HepG2 (cell line): ENCODE measurements at regions not wholly inside any gene's neighbourhood (a gene's known extent, or its start where the extent isn't known, plus 50 kb on each side); places are given as distances from the start of the nearest gene placed in this dataset.

ENCODE experiments used
- ATAC-seq: fragments of 200-7000 bp; cut with Tn5 transposase; 3 replicates; pipeline ENCODE4 v1.9.1; 2020; ENCODE audit warnings: mild to moderate bottlenecking, moderate library complexity
- BruUV-seq: library from RNA; stranded (reverse); fragments of 400-500 nt; replicated peaks from 2 replicates; lab custom pipeline; 2021; lab: Mats Ljungman, UMichigan
- CTCF ChIA-PET: fragments of 300-600 bp; formaldehyde crosslinking; extraction: SDS; loops from one replicate; lab custom pipeline; 2021; ENCODE audit warnings: low total read pairs, inconsistent platforms, low intra/inter-chr PET ratio; lab: Yijun Ruan, JAX
- POLR2A ChIA-PET: fragments of 350-600 bp; sonication (Branson Sonifier 250); formaldehyde crosslinking; loops from one replicate; lab custom pipeline; 2020; ENCODE audit warnings: antibody characterized with exemption, inconsistent platforms; lab: Yijun Ruan, JAX
- DNase-seq: peaks from one replicate; pipeline ENCODE4 v3.0.0-alpha.2; 2015; ENCODE audit warnings: low spot score
- FAIRE-seq: peaks from 3 replicates; lab custom pipeline; 2011; peaks lifted over from hg19 to GRCh38; lab: Jason Lieb, UNC
- H2AFZ ChIP-seq: one replicate; pipeline ENCODE4 v1.6.1; 2011; ENCODE audit warnings: low read length, inconsistent platforms
- H3K27ac ChIP-seq: fragments of 300-600 bp; 3 replicates; pipeline ENCODE4 v1.8.0; 2011; ENCODE audit warnings: mixed run types, mild to moderate bottlenecking, mixed read lengths, low read length, inconsistent platforms; ENCODE audit not compliant: insufficient read depth; ENCODE audit errors: extremely low read length
- H3K27me3 ChIP-seq, 2 experiments: fragments of 200-600 bp in 1 of 2; 2 replicates in 1 of 2; 3 replicates in 1 of 2; pipeline versions ENCODE4 v1.6.0 to v1.8.0; 2011; ENCODE audit warnings: low read length in 2 of 2, mild to moderate bottlenecking in 2 of 2, moderate library complexity in 2 of 2, inconsistent platforms in 1 of 2; ENCODE audit not compliant: insufficient read depth in 2 of 2, control insufficient read depth in 1 of 2
- H3K36me3 ChIP-seq, 2 experiments: fragments of 200-600 bp in 1 of 2; replicated peaks in 1 of 2; 2 replicates in 1 of 2; 3 replicates in 1 of 2; pipeline versions ENCODE4 v1.5.1 to v1.8.0; 2011; ENCODE audit warnings: low read length in 2 of 2, inconsistent platforms in 1 of 2; ENCODE audit not compliant: insufficient read depth in 2 of 2, control insufficient read depth in 1 of 2
- H3K4me1 ChIP-seq: 2 replicates; pipeline ENCODE4 v1.5.1; 2012; ENCODE audit warnings: low read length, inconsistent platforms; ENCODE audit not compliant: insufficient read depth
- H3K4me2 ChIP-seq: 2 replicates; pipeline ENCODE4 v1.6.0; 2011; ENCODE audit warnings: low read depth, low read length, inconsistent platforms
- H3K4me3 ChIP-seq, 3 experiments: fragments of 200-600 bp in 1 of 3; sonication (generic), shearing (Covaris generic) in 1 of 3; replicated peaks in 1 of 3; 2 replicates each; pipeline ENCODE4 v1.5.1; 2011 to 2016; ENCODE audit warnings: low read length in 3 of 3, inconsistent platforms in 2 of 3, low read depth in 2 of 3, mild to moderate bottlenecking in 2 of 3, control low read depth in 1 of 3, mixed read lengths in 1 of 3; ENCODE audit not compliant: insufficient read depth in 1 of 3
- H3K79me2 ChIP-seq: one replicate; pipeline ENCODE4 v1.6.1; 2011; ENCODE audit warnings: low read length, inconsistent platforms; ENCODE audit not compliant: insufficient read depth
- H3K9ac ChIP-seq: 2 replicates; pipeline ENCODE4 v1.6.0; 2011; ENCODE audit warnings: mild to moderate bottlenecking, low read depth, low read length, inconsistent platforms; ENCODE audit not compliant: insufficient read depth
- H3K9me3 ChIP-seq: 2 replicates; pipeline ENCODE4 v1.5.1; 2012; ENCODE audit warnings: mild to moderate bottlenecking, low read length
- H4K20me1 ChIP-seq: 2 replicates; pipeline ENCODE4 v1.6.0; 2011; ENCODE audit warnings: inconsistent platforms, mild to moderate bottlenecking, low read length, moderate library complexity; ENCODE audit not compliant: insufficient read depth
- AKNA ChIP-seq: sonication (generic); formaldehyde crosslinking; IDR thresholded peaks from 2 replicates; pipeline ENCODE4 v1.4.0; 2020; ENCODE audit warnings: missing genetic modification reagents, borderline replicate concordance
- ARHGAP35 ChIP-seq: sonication (generic); formaldehyde crosslinking; IDR thresholded peaks from 2 replicates; pipeline ENCODE4 v1.9.0; 2022; ENCODE audit warnings: mild to moderate bottlenecking, inconsistent platforms, moderate library complexity, missing genetic modification reagents, borderline replicate concordance
- BORCS8-MEF2B ChIP-seq: sonication (generic); formaldehyde crosslinking; IDR thresholded peaks from 2 replicates; pipeline ENCODE4 v1.8.0; 2022; ENCODE audit warnings: mild to moderate bottlenecking, missing genetic modification reagents
- ETV5 ChIP-seq: IDR thresholded peaks from 2 replicates; pipeline ENCODE4 v1.6.1; 2018; ENCODE audit warnings: missing biosample characterization, missing genetic modification reagents, inconsistent platforms, borderline replicate concordance
- FOSL1 ChIP-seq: sonication (generic); formaldehyde crosslinking; IDR thresholded peaks from 2 replicates; pipeline ENCODE4 v1.9.0; 2021; ENCODE audit warnings: missing genetic modification reagents, borderline replicate concordance
- FOXK1 ChIP-seq: sonication (generic); formaldehyde crosslinking; IDR thresholded peaks from 2 replicates; pipeline ENCODE4 v1.4.0; 2020; ENCODE audit warnings: low read depth, missing genetic modification reagents, borderline replicate concordance
- FOXM1 ChIP-seq: sonication (generic); formaldehyde crosslinking; IDR thresholded peaks from 2 replicates; pipeline ENCODE4 v1.5.0; 2020; ENCODE audit warnings: missing genetic modification reagents
- MAX ChIP-seq: IDR thresholded peaks from 2 replicates; pipeline ENCODE4 v1.6.1; 2012; ENCODE audit warnings: inconsistent platforms
- SSRP1 ChIP-seq: IDR thresholded peaks from 2 replicates; pipeline ENCODE4 v1.6.1; 2016; ENCODE audit warnings: control low read depth
- TFE3 ChIP-seq: IDR thresholded peaks from 2 replicates; pipeline ENCODE4 v1.6.1; 2016
- ZBTB4 ChIP-seq: sonication (generic); formaldehyde crosslinking; IDR thresholded peaks from 2 replicates; pipeline ENCODE4 v1.4.0; 2020; ENCODE audit warnings: missing genetic modification reagents, mild to moderate bottlenecking, borderline replicate concordance
- ZNF234 ChIP-seq: sonication (generic); formaldehyde crosslinking; conservative IDR thresholded peaks from 2 replicates; pipeline ENCODE4 v1.5.1; 2020; ENCODE audit warnings: mild to moderate bottlenecking, missing genetic modification reagents
- ZNF335 ChIP-seq: sonication (generic); formaldehyde crosslinking; IDR thresholded peaks from 2 replicates; pipeline ENCODE4 v1.4.0; 2020; ENCODE audit warnings: missing genetic modification reagents
- ZNF383 ChIP-seq: sonication (generic); formaldehyde crosslinking; IDR thresholded peaks from 2 replicates; pipeline ENCODE4 v1.4.0; 2020; ENCODE audit warnings: missing genetic modification reagents, mild to moderate bottlenecking, borderline replicate concordance
- WGBS: methylation state at CpG from one replicate; pipeline ENCODE4 v1.1.6; 2017; ENCODE audit warnings: low lambda C conversion rate; 5-methylcytosine and 5-hydroxymethylcytosine counted together
- in situ Hi-C: cut with HindIII; loops from 2 replicates; pipeline ENCODE4 v1.10.0; 2017; ENCODE audit warnings: low pct_unique_long_range_greater_than_20kb; ENCODE audit not compliant: extremely low pct_ligation_motif_present
- intact Hi-C: fragments of 100-400 bp; cut with micrococcal nuclease; formaldehyde crosslinking; loops from one replicate; pipeline ENCODE4 v1.10.0; 2022; ENCODE audit not compliant: unreplicated experiment

DNA sequence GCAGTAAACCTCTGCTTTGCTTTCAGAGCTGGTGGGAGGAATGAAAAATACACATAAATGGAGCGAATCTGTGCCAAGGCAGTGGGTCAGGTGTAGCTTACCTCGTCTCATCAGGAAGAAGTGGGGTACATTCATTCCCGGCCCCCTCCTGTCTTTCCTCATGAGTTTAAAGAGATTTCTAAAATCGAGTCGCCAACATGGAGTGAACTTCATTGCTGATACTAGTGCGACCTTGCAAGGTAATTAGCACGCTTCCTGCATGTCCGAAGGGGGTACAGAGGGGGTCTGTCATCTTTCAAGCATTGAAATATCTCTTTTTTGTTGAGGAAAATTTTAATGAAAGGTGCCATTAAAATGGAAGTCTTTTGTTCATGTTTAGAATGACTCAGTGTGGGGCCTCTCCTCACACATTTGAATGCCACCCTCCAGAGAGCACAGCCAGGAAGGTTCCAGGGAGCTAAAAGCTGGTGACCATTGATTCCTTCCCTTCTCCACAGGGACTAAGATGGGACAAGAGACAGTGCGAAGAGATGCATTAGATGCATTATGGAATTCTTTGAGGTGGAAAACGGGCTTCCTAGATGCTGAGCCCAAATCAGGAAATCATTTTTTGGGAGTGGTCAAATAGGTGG, 114.2 kb downstream of the IRX1 start (continued):
- TF ChIP-seq ARHGAP35 (CRISPR knock-in tag) (no peak), ZNF383 (CRISPR knock-in tag) (no peak), SSRP1 (no peak), ZNF335 (CRISPR knock-in tag) (no peak)

GRCh38 chr5:3715062-3715461, 119.4 kb downstream of the IRX1 start:
- DNase-seq (no peak), FAIRE-seq (no peak), ATAC-seq (no peak)
- intact Hi-C loops = no loop called here
- H3K4me2 ChIP-seq = no peak overlapping the region
- H3K27ac ChIP-seq = no peak overlapping the region
- H3K9me3 ChIP-seq = 0 out of 2 replicates have a peak, but pooled peaks cover 17% of the 10 kb centered on the region
- ChIA-PET CTCF (no interaction called here), POLR2A (no interaction called here)
- H3K36me3 ChIP-seq = no peaks in the 10 kb centered on the region
- H4K20me1 ChIP-seq = no peaks in the 10 kb centered on the region
- no peaks in the 10 kb centered on the region for H3K27me3 ChIP-seq
- H2AFZ ChIP-seq = no peak overlapping the region
- H3K9ac ChIP-seq = no peak overlapping the region
- no peaks in the 10 kb centered on the region for H3K4me1 ChIP-seq
- 12% methylated on average over 7 of the region's 9 CpGs for WGBS
- H3K79me2 ChIP-seq = no peaks in the 10 kb centered on the region
- H3K4me3 ChIP-seq = no peak overlapping the region
- no TSS peak for BruUV-seq
- in situ Hi-C loops = no loop called here
- no peak for TF ChIP-seq AKNA
- no peak for TF ChIP-seq ZBTB4 (CRISPR knock-in tag)
- TF ChIP-seq ETV5 = no peak
- no peak for TF ChIP-seq TFE3 (CRISPR knock-in tag)
- no peak for TF ChIP-seq FOSL1 (CRISPR knock-in tag)
- TF ChIP-seq FOXK1 = no peak
- TF ChIP-seq ZNF234 = no peak
- no peak for TF ChIP-seq FOXM1 (CRISPR knock-in tag)
- TF ChIP-seq MAX = no peak
- TF ChIP-seq BORCS8-MEF2B (CRISPR knock-in tag) = no peak
